Prostate gland (tissue), 2 donors: ENCODE measurements at regions not wholly inside any gene's neighbourhood (a gene's known extent, or its start where the extent isn't known, plus 50 kb on each side); places are given as distances from the start of the nearest gene placed in this dataset.

Source experiments
- POLR2A ChIP-seq: fragments of 450-650 bp; IDR thresholded peaks from one replicate; pipeline ENCODE4 v1.6.1; 2016; ENCODE audit warnings: antibody characterized with exemption, mild to moderate bottlenecking
- POLR2AphosphoS5 ChIP-seq: sonication (generic); formaldehyde crosslinking; IDR thresholded peaks from one replicate; pipeline ENCODE4 v1.6.1; 2017; ENCODE audit warnings: antibody characterized with exemption
- TF ChIP-seq, protein P1 (sequence below), 4 experiments: fragments of 200-600 bp in 2 of 4; fragments of 450-650 bp in 2 of 4; sonication (generic) in 2 of 4; IDR thresholded peaks; 1 replicate in 3 of 4; 2 replicates in 1 of 4; pipeline ENCODE4 v1.5.1; 2016 to 2019; ENCODE audit warnings: antibody characterized with exemption in 4 of 4, mild to moderate bottlenecking in 2 of 4, moderate library complexity in 2 of 4

DNA sequence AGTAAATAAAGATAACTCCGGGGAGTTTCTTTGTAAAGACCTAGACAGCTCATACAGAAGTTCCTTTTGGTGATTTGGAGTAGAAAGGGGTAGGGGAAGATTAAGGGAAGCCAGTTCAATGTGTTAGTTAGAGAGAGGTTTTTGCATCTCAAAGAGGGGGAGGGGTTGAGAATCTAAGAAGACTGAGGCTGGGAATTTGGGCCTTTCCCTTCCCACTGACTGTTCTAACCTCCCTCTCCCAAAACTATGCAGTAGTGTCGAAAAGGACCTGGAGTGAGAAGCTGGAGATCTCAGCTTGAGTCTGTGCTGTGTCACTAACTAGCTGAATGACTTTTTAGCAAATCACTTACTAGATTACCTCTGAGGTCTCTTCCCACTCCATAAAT, 55.7 kb upstream of the CCDC160 start:
- TF ChIP-seq, protein P1, sequence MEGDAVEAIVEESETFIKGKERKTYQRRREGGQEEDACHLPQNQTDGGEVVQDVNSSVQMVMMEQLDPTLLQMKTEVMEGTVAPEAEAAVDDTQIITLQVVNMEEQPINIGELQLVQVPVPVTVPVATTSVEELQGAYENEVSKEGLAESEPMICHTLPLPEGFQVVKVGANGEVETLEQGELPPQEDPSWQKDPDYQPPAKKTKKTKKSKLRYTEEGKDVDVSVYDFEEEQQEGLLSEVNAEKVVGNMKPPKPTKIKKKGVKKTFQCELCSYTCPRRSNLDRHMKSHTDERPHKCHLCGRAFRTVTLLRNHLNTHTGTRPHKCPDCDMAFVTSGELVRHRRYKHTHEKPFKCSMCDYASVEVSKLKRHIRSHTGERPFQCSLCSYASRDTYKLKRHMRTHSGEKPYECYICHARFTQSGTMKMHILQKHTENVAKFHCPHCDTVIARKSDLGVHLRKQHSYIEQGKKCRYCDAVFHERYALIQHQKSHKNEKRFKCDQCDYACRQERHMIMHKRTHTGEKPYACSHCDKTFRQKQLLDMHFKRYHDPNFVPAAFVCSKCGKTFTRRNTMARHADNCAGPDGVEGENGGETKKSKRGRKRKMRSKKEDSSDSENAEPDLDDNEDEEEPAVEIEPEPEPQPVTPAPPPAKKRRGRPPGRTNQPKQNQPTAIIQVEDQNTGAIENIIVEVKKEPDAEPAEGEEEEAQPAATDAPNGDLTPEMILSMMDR (IDR thresholded peaks at IDR 0.05) = no peak
- TF ChIP-seq POLR2AphosphoS5 (no peak), POLR2A (no peak)
